Bronchial epithelial cell (primary cell): ENCODE measurements at regions not wholly inside any gene's neighbourhood (a gene's known extent, or its start where the extent isn't known, plus 50 kb on each side); places are given as distances from the start of the nearest gene placed in this dataset.

Source experiments
- DNase-seq: peaks from one replicate; pipeline ENCODE4 v3.0.0-alpha.2; 2010; ENCODE audit warnings: low read depth
- FAIRE-seq: peaks from 2 replicates; lab custom pipeline; 2011; peaks lifted over from hg19 to GRCh38; lab: Jason Lieb, UNC
- H3K27me3 ChIP-seq: 2 replicates; pipeline ENCODE4 v1.5.1; 2011; ENCODE audit warnings: low read length; ENCODE audit not compliant: control insufficient read depth, insufficient read depth
- H3K36me3 ChIP-seq: 2 replicates; pipeline ENCODE4 v1.5.1; 2011; ENCODE audit warnings: low read length; ENCODE audit not compliant: control insufficient read depth, insufficient read depth
- H3K4me3 ChIP-seq: 2 replicates; pipeline ENCODE4 v1.5.1; 2011; ENCODE audit warnings: mild to moderate bottlenecking, low read depth, low read length, control low read depth
- TF ChIP-seq, protein P1 (sequence below): IDR thresholded peaks from 2 replicates; pipeline ENCODE4 v1.5.1; 2011; ENCODE audit warnings: mild to moderate bottlenecking, moderate library complexity, low read length, control low read depth, inconsistent platforms; ENCODE audit not compliant: insufficient read depth, severe bottlenecking

- DNase-seq (no peak), FAIRE-seq (no peak)
- TF ChIP-seq, protein P1, sequence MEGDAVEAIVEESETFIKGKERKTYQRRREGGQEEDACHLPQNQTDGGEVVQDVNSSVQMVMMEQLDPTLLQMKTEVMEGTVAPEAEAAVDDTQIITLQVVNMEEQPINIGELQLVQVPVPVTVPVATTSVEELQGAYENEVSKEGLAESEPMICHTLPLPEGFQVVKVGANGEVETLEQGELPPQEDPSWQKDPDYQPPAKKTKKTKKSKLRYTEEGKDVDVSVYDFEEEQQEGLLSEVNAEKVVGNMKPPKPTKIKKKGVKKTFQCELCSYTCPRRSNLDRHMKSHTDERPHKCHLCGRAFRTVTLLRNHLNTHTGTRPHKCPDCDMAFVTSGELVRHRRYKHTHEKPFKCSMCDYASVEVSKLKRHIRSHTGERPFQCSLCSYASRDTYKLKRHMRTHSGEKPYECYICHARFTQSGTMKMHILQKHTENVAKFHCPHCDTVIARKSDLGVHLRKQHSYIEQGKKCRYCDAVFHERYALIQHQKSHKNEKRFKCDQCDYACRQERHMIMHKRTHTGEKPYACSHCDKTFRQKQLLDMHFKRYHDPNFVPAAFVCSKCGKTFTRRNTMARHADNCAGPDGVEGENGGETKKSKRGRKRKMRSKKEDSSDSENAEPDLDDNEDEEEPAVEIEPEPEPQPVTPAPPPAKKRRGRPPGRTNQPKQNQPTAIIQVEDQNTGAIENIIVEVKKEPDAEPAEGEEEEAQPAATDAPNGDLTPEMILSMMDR = no peak
- Histone ChIP-seq H3K36me3 (no peaks in the 10 kb centered on the region), H3K27me3 (no peaks in the 10 kb centered on the region), H3K4me3 (no peak overlapping the region)
Observed at GRCh38 chr20:24820345-24820744, 128.7 kb upstream of the CST7 start.

- no peaks in the 10 kb centered on the region for H3K36me3 ChIP-seq
- H3K4me3 ChIP-seq = no peak overlapping the region
- TF ChIP-seq, protein P1 = no peak
- DNase-seq = no peak
- H3K27me3 ChIP-seq = no peaks in the 10 kb centered on the region
- FAIRE-seq = no peak
Observed at GRCh38 chr20:24821391-24821790, 127.7 kb upstream of the CST7 start.

GRCh38 chr20:24823176-24823784 lies 125.8 kb upstream of the CST7 start:
- FAIRE-seq (no peak), DNase-seq (no peak)
- TF ChIP-seq, protein P1 = no peak
- Histone ChIP-seq H3K27me3 (no peaks in the 10 kb centered on the region), H3K4me3 (no peak overlapping the region), H3K36me3 (no peaks in the 10 kb centered on the region)

- FAIRE-seq (no peak), DNase-seq (no peak)
- no peaks in the 10 kb centered on the region for H3K36me3 ChIP-seq
- no peak overlapping the region for H3K4me3 ChIP-seq
- H3K27me3 ChIP-seq = no peaks in the 10 kb centered on the region
- TF ChIP-seq, protein P1 = no peak
Observed at GRCh38 chr20:24823989-24824693, 124.9 kb upstream of the CST7 start.

DNA sequence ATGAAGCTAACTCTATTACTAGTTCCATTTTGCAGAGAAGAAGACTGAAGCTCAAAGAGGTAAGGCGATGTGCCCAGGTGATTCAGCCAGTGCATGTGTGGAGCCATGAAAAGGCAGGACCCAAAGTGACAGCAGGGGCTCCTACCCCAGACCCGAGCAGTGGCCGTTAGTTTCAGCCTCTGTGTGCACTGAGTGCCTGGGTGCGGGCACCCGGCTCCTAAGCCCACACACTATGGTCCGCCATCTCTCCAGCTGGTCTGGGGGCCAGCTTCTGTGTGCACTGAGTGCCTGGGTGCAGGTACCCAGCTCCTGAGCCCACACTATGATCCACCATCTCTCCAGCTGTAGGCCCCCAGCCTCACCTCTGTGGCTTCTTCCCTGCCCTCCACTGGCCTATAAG lies 123.5 kb upstream of the CST7 start:
- Histone ChIP-seq H3K4me3 (no peak overlapping the region), H3K27me3 (no peaks in the 10 kb centered on the region), H3K36me3 (no peaks in the 10 kb centered on the region)
- DNase-seq = no peak
- no peak for FAIRE-seq
- TF ChIP-seq, protein P1 = no peak
